Loucy (cell line): ENCODE measurements at regions not wholly inside any gene's neighbourhood (a gene's known extent, or its start where the extent isn't known, plus 50 kb on each side); places are given as distances from the start of the nearest gene placed in this dataset.
A peak's percentile ranks its signal among the peaks of the same experiment; 100 is the strongest.

Experiments used
- H2AFZ ChIP-seq: fragments of 200-600 bp; sonication (generic); 2 replicates; pipeline ENCODE4 v1.6.0; 2016; ENCODE audit warnings: antibody characterized with exemption, mild to moderate bottlenecking, low read length, moderate library complexity
- H3F3A ChIP-seq: fragments of 200-600 bp; 2 replicates; pipeline ENCODE4 v1.6.0; 2016; ENCODE audit warnings: antibody characterized with exemption, low read depth, mild to moderate bottlenecking
- H3K27me3 ChIP-seq: fragments of 200-600 bp; sonication (generic); 2 replicates; pipeline ENCODE4 v1.6.1; 2014; ENCODE audit warnings: low read length, mild to moderate bottlenecking; ENCODE audit not compliant: insufficient read depth, poor library complexity, severe bottlenecking
- H3K36me3 ChIP-seq: fragments of 200-600 bp; sonication (generic); 2 replicates; pipeline ENCODE4 v1.6.1; 2016; ENCODE audit warnings: low read length; ENCODE audit not compliant: insufficient read depth
- H3K4me1 ChIP-seq: fragments of 200-600 bp; sonication (generic); 2 replicates; pipeline ENCODE4 v1.5.1; 2014; ENCODE audit warnings: low read length, mild to moderate bottlenecking; ENCODE audit not compliant: insufficient read depth, poor library complexity, severe bottlenecking
- H3K4me2 ChIP-seq: fragments of 200-600 bp; sonication (generic); 2 replicates; pipeline ENCODE4 v1.6.0; 2014; ENCODE audit warnings: antibody characterized with exemption, low read length, low read depth, mild to moderate bottlenecking; ENCODE audit not compliant: poor library complexity, severe bottlenecking
- H3K4me3 ChIP-seq: fragments of 200-600 bp; sonication (generic); 2 replicates; pipeline ENCODE4 v1.5.1; 2014; ENCODE audit warnings: low read length, mild to moderate bottlenecking, mixed read lengths; ENCODE audit not compliant: poor library complexity, severe bottlenecking
- H3K79me2 ChIP-seq: fragments of 200-600 bp; sonication (generic); 2 replicates; pipeline ENCODE4 v1.6.1; 2014; ENCODE audit warnings: low read length; ENCODE audit not compliant: insufficient read depth
- H3K9ac ChIP-seq: fragments of 200-600 bp; sonication (generic); 2 replicates; pipeline ENCODE4 v1.6.0; 2014; ENCODE audit warnings: mild to moderate bottlenecking, low read depth, low read length, moderate library complexity; ENCODE audit not compliant: poor library complexity, severe bottlenecking
- H3K9me2 ChIP-seq: fragments of 200-600 bp; sonication (generic); replicated peaks from 2 replicates; pipeline ENCODE4 v1.6.1; 2016; ENCODE audit warnings: low read depth, low read length, mixed read lengths
- H3K9me3 ChIP-seq: fragments of 200-600 bp; sonication (generic); 2 replicates; pipeline ENCODE4 v1.6.1; 2014; ENCODE audit warnings: mild to moderate bottlenecking, antibody characterized with exemption, low read length, low read depth; ENCODE audit not compliant: insufficient read depth
- H4K20me1 ChIP-seq: fragments of 200-600 bp; sonication (generic); 2 replicates; pipeline ENCODE4 v1.6.0; 2014; ENCODE audit warnings: antibody characterized with exemption, low read length, mild to moderate bottlenecking; ENCODE audit not compliant: insufficient read depth, poor library complexity, severe bottlenecking
- CTCF ChIP-seq: fragments of 200-600 bp; sonication (generic); conservative IDR thresholded peaks from 2 replicates; pipeline ENCODE4 v1.5.1; 2014; ENCODE audit warnings: mild to moderate bottlenecking, antibody characterized with exemption, low read length
- EZH2phosphoT487 ChIP-seq: fragments of 200-600 bp; IDR thresholded peaks from 2 replicates; pipeline ENCODE4 v1.6.1; 2018; ENCODE audit warnings: antibody characterized with exemption, mild to moderate bottlenecking, moderate library complexity, borderline replicate concordance

DNA sequence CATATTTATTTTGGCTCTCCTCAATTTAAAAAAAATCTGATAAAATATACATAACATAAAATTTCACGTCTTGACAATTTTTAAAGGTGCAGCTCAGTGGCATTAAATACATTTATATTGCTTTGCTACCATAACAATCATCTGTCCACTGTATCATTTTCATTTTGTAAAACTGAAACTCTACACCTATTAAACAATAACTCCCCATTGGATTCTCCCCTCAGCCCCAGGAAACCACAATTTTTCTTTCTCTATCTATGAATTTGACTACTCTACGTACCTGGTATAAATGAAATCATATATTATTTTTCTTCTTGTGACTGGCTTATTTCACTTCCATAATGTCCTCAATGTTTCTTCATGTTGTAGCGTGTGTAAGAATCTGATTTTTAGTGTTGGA, 563.5 kb downstream of the PRR16 start:
- H3K4me3 ChIP-seq: no peak overlapping the region
- no peaks in the 10 kb centered on the region for H3K27me3 ChIP-seq
- H3F3A ChIP-seq: no peaks in the 10 kb centered on the region
- 0 out of 2 replicates have a peak overlapping the region, but pooled peaks have one; percentile 36 for H2AFZ ChIP-seq
- TF ChIP-seq EZH2phosphoT487: no peak
- no peak for TF ChIP-seq CTCF
- H3K36me3 ChIP-seq: no peaks in the 10 kb centered on the region
- H3K9me2 ChIP-seq: no peaks in the 10 kb centered on the region
- no peak overlapping the region for H3K4me2 ChIP-seq
- H3K9me3 ChIP-seq: no peaks in the 10 kb centered on the region
- no peaks in the 10 kb centered on the region for H3K79me2 ChIP-seq
- peaks cover 20% of the 10 kb centered on the region for H3K4me1 ChIP-seq
- no peaks in the 10 kb centered on the region for H4K20me1 ChIP-seq
- no peak overlapping the region for H3K9ac ChIP-seq

- H3K9me3 ChIP-seq: no peaks in the 10 kb centered on the region
- no peak overlapping the region for H3K9ac ChIP-seq
- H3K4me3 ChIP-seq: no peak overlapping the region
- no peak for TF ChIP-seq EZH2phosphoT487
- no peak for TF ChIP-seq CTCF
- H2AFZ ChIP-seq: no peak overlapping the region
- H3K4me2 ChIP-seq: no peak overlapping the region
- no peaks in the 10 kb centered on the region for H4K20me1 ChIP-seq
- H3K9me2 ChIP-seq: no peaks in the 10 kb centered on the region
- H3K27me3 ChIP-seq: no peaks in the 10 kb centered on the region
- no peaks in the 10 kb centered on the region for H3F3A ChIP-seq
- H3K4me1 ChIP-seq: peaks cover 16% of the 10 kb centered on the region
- no peaks in the 10 kb centered on the region for H3K36me3 ChIP-seq
- no peaks in the 10 kb centered on the region for H3K79me2 ChIP-seq
These were observed 565.6 kb downstream of the PRR16 start for GRCh38 chr5:121029536-121030245.

DNA sequence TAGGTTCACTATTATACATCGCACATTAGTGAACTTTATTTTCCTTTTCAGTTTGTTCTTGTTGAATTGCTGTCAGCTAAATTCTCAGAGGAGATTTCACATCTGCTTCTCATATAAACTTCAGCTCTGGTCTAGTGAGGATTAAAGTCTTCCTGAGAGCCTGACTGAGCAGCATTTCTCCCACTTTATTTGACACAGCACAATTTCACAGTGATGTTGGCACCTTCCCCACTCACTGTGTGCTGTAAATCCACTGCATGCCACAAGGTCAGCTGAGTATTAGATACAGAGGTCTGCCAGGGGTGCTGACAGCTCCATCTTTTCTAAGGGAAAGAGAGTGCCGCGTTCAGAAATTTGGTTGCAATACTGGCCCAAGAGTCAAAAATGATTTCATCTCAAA, 567.4 kb downstream of the PRR16 start:
- Histone ChIP-seq H3K4me3 (no peak overlapping the region), H3K9me2 (no peaks in the 10 kb centered on the region)
- TF ChIP-seq EZH2phosphoT487 (no peak), CTCF (no peak)

More for the DNA sequence above, 567.4 kb downstream of the PRR16 start:
- no peaks in the 10 kb centered on the region for H3F3A ChIP-seq
- no peaks in the 10 kb centered on the region for H4K20me1 ChIP-seq
- H3K27me3 ChIP-seq: no peaks in the 10 kb centered on the region
- H3K4me1 ChIP-seq: peaks cover 3% of the 10 kb centered on the region
- H3K9ac ChIP-seq: no peak overlapping the region
- H2AFZ ChIP-seq: no peak overlapping the region
- H3K9me3 ChIP-seq: no peaks in the 10 kb centered on the region
- no peaks in the 10 kb centered on the region for H3K36me3 ChIP-seq
- H3K79me2 ChIP-seq: no peaks in the 10 kb centered on the region
- no peak overlapping the region for H3K4me2 ChIP-seq
